GM21737 (cell line): ENCODE measurements at regions not wholly inside any gene's neighbourhood (a gene's known extent, or its start where the extent isn't known, plus 50 kb on each side); places are given as distances from the start of the nearest gene placed in this dataset.

Experiments
- ATAC-seq: cut with Tn5 transposase; IDR thresholded peaks from one replicate; pipeline ENCODE4 v1.9.1; 2021; ENCODE audit warnings: mild to moderate bottlenecking, moderate library complexity; ENCODE audit not compliant: unreplicated experiment

- ATAC-seq, result no peak
These were observed 372.8 kb upstream of the DUSP10 start for GRCh38 chr1:222114536-222115156.

GRCh38 chr1:222109836-222110235, 367.9 kb upstream of the DUSP10 start:
- no peak for ATAC-seq

DNA sequence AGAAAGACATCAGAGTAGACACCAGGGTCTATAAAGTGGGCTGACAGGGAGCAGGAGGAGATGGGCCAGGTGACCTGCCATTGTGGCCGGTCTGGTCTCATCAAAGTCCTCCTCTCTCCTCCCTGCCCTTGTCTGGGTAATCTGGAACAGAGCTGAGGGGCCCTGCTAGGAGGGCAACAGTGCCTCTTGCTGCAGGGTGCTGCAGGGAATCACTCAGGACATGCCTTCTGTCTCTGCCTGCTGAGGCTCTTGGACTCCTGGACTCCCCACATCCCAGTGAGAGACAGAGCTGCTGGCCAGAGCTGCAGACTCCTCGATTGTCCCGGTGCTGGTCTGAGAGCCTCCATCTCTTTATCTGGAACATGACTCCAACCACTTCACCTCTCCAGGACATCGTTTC, 366.1 kb upstream of the DUSP10 start:
- ATAC-seq, result no peak

GRCh38 chr1:222107267-222107666, 365.4 kb upstream of the DUSP10 start:
- ATAC-seq, result no peak

- no peak for ATAC-seq
These were observed 364.5 kb upstream of the DUSP10 start for GRCh38 chr1:222106377-222106776.

DNA sequence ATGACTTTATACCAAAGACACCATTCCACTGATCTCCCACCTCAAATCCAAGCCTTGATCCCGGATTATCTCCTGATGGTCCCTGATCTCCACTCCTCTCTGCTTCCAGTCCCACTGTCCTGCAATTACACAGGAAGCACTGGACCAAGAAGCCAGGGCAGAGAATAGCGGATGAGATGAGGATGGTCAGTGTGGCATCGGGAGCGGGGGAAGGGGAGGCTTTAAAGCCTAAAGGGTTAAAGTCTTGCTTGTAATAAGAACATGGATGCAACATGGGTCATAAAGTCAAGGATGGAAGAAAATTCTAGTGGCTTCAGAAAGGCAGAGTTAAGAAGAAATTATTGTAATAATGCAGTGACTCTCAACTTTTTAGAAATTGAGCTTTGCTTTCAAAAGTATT, 364.0 kb upstream of the DUSP10 start:
- ATAC-seq, result no peak

DNA sequence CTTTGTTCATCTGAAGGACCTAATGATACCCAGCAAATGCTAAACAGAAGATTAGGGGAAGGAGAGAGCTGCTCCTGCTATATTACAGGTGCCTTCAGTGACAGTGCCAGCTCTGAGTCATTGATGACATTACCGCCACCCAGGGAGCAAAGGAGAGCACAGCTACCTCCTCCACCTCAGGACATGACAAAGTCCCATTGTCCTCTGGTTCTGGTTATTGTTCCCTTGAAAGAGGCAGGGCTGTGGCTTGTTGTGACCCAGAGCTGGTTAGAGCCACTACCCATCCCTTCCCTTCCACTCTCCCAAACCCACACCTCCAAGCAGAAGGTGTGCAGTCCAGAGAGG, 363.5 kb upstream of the DUSP10 start:
- no peak for ATAC-seq

DNA sequence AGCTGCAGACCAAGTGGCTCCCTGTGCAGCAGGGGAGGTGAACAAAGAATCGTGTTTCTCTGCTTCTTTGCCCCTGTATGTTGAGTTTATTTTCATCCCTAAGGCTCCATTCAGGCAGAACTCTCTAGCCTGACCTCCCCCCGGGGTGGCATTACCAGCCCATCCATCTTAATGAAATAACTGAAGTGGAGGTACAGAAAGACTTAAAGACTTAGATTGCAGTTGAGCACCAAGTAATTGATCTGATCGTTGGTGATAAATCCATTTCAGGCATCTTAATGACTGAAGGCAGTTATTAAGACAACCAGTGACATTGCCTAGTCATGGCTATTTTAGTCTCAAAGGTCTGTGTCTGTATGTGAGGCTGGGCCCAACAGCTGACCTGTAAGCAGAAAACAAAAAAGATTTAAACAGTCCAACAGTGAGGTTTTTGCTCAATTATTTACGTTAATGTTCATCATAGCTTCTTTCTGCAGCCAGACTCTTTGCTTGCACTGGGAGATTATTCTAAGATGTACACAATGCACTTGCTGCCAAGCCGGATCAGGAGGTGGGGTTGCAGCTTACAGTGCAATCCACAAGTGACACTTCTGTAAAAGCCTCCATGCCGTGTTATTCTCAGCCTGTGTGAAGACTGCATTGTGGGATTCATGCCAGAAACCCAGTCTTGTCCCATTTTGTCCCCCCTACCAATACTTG, 363.0 kb upstream of the DUSP10 start:
- no peak for ATAC-seq

DNA sequence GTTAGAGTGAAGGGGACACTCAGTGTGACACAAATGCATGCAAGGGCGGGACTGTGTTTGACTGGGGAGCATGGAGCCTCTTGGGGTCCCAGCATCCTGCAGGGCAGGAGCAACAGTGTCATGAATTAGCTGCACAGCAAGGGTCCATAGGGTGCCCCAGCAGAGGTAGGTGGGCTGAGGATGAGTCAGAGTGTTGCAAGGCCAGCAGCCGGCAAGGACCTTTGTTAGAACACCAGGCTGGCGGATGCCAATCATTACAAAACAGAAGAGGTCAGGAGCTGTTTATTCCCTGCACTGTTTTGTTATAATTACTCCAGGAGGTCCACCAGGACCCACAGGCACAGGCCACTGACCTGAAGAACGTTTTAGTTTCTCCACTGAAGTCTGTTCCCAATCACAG, 362.2 kb upstream of the DUSP10 start:
- no peak for ATAC-seq

- no peak for ATAC-seq
These were observed 357.9 kb upstream of the DUSP10 start for GRCh38 chr1:222099746-222100145.

- no peak for ATAC-seq
These were observed 356.5 kb upstream of the DUSP10 start for GRCh38 chr1:222098404-222098803.

- ATAC-seq, result no peak
These were observed 355.7 kb upstream of the DUSP10 start for GRCh38 chr1:222097588-222097987.

- no peak for ATAC-seq
These were observed 355.0 kb upstream of the DUSP10 start for GRCh38 chr1:222096883-222097282.

DNA sequence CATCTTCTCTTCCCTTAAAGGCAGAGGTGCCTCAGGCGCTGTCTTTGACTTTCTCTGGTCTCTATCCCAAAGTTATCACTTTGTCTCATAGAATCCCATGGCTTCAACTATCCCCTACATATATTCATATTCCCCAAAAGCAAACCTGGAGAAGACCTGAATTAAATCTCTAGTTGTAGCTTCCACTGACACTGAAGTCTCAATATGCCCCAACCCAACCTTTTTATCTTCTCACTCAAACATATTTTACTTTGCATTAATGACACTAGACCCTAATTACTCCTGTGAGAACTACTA, 354.5 kb upstream of the DUSP10 start:
- no peak for ATAC-seq

- ATAC-seq, result no peak
These were observed 354.0 kb upstream of the DUSP10 start for GRCh38 chr1:222095606-222096475.

GRCh38 chr1:222093518-222093917, 351.6 kb upstream of the DUSP10 start:
- ATAC-seq, result no peak

DNA sequence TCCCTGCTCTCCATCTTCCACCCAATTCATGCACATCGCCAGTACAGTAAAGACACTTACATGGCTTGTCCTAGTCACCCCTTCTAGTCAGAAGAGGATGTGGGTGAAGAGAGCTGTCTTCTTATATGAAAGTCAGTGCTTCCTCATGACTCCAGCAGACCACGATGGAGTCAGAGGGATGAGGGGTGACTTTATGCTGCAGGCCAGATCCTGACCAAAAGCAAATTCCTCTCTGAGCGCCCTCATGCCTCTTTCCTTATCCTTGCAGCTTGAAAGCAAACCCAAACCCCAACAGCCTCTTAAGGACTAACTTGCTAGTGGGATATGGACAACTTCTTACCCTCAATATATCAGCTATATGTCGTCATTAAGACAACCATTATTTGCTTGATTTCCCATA, 348.2 kb upstream of the DUSP10 start:
- no peak for ATAC-seq

- no peak for ATAC-seq
These were observed 345.5 kb upstream of the DUSP10 start for GRCh38 chr1:222087221-222087920.

- no peak for ATAC-seq
These were observed 343.1 kb upstream of the DUSP10 start for GRCh38 chr1:222084996-222085395.

DNA sequence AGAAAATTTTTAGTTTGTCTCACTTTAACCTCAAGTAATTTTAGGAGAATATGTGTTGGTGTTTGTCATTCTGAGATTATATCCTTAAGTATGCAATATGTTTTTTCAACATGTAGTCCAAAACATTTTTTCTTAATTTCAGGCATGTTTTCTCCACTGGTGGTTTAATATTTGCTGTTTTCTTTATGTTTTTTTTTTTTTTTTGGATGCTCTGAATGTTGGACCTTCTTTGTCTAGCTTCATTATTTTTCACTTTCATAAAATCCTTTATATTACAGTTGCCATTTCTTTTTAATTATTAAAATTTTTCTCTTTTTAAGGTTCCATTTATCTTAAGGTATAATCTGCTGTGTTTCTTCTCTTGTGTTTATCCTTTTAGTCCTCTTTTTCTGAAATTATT, 342.2 kb upstream of the DUSP10 start:
- no peak for ATAC-seq

DNA sequence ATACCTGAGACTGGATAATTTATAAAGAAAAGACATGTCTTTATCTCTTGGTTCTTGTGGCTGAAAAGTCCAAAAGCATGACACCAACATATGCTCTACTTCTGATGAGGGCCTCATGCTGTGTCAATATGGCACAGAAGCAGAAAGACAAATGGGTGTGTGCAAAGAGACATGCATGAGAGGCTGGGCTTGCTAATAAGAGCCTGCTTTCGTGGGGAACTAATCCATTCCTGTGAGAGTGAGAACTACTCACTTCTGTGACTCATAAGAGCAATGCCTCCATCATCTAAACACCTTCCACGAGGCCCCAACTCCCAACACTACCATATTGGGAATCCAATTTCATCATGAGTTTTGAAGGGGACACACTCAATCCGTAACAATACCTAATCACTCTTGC, 340.0 kb upstream of the DUSP10 start:
- no peak for ATAC-seq

GRCh38 chr1:222079566-222079965, 337.7 kb upstream of the DUSP10 start:
- ATAC-seq, result no peak
